Fibroblast of skin of left quadriceps (primary cell): ENCODE measurements at regions not wholly inside any gene's neighbourhood (a gene's known extent, or its start where the extent isn't known, plus 50 kb on each side); places are given as distances from the start of the nearest gene placed in this dataset.

Experiments
- DNase-seq, 2 experiments: peaks; one replicate each; pipeline ENCODE4 v3.0.0-alpha.2; 2013; ENCODE audit warnings: low read depth in 2 of 2

GRCh38 chr22:47332246-47332980 is 570.0 kb downstream of the TBC1D22A start:
- no peak for DNase-seq

- DNase-seq, result no peak
Observed at GRCh38 chr22:47331750-47332149, 569.3 kb downstream of the TBC1D22A start.

DNA sequence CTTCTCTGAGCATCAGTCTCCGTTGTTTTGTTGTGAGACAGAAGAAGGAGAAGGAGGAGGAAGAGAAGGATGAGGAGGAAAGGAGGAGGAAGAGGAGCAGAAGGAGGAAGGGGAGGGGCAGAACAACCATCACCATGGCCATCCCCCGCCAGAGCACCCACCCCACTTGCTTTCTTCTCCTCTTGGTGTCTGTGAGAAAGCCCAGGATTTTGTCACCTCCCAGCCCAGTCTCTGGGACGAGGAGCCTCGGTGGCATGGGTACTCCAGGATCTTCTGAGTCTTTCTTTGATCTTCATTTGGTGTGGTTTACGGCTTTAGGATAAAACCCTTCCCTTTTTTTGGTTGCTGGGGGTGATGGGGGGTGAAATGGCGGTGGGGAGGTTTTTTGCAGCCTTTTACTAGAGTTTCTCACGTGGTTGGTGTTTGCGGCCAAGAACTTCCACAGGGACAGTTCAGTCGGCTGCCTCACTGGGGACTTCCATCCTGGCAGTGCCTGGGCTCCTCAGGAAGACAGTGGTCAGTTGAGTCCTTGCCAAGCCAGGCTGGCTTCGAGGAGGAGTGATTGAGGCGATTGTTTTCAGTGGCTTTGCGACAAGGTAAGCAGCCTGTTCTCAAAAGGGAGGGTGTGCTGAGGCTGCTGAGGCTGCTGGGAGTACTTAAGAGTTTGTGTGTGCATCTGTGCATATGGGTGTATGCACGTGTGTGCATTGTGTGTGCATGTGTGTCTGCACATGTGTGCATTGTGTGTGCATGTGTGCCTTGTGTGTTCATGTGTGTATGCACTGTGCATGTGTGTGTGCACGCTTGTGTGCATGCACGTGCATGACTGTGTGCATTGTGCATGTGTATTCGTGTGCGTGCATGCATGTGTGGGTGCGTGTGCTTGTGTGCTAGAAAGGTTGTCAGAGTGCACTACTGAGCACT is 567.5 kb downstream of the TBC1D22A start:
- DNase-seq, result no peak

- DNase-seq, result peak; percentile 84 to 85
Observed at GRCh38 chr22:47328550-47329243, 566.2 kb downstream of the TBC1D22A start.

GRCh38 chr22:47327241-47327640 is 564.8 kb downstream of the TBC1D22A start:
- DNase-seq, result no peak

DNA sequence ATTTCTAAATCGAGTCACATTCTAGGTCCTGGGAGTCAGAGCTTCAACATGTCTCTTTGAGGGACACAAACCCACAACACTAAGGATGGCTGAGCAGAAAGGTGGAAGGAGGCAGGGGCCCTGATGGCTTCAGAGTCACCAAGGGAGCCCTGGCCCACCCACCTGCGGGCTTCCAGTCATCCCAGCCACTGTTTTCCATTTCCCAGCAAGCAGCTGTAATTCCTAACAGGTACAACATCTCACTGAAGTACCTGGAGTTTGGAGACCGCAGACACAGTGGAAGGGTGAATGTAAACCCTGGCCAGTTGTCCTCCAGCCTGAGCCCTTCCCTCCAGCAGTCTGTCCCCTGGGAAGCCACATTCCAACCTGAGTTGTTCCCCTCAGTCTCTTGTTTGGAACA is 562.8 kb downstream of the TBC1D22A start:
- DNase-seq, result no peak

DNA sequence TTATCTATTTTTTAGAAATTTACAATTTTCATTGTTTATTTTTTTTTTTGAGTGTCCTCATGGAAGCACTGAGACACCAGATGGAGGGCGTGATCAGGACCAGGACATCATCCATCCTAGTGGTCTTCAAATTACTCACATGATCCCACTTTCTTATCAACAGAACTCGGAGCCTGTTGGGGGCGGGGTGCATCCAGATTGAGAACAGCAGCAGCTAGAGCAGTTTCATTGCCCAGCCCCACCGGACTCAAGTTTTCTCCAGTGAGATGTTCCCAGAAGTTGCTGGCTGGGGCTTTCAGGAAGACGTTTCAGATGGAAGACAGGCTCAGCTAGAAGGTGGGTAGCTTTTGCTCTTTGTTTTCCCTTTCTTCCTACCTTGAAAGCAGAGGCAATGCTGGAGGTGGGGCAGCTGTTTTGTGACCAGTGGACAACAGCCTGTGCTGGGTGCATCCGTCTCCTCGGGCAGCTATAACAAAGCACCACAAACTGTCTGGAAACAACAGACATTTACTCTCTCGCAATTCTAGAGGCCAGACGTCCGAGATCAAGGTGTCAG is 562.1 kb downstream of the TBC1D22A start:
- no peak for DNase-seq

GRCh38 chr22:47323518-47323917 is 561.1 kb downstream of the TBC1D22A start:
- DNase-seq, result no peak

DNA sequence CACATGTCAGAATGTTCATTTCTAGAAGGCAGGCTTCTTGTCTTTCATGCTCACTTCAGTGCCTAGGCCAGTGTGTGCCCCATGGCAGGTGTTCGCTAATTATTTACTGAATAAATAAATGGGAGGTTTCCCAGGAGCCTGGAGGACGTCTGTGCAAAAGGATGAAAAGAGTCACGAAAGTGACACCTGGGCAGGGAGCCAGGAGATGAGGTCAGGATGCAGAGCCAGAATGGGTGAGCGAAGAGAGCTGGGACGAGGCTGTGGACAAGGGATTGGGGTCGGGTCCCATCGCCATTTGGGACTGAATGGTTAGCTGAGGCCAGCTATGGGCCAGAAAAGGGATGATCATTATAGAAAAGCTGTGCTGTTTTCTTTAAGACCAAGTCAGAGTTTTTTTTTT is 560.4 kb downstream of the TBC1D22A start:
- DNase-seq, result no peak

DNA sequence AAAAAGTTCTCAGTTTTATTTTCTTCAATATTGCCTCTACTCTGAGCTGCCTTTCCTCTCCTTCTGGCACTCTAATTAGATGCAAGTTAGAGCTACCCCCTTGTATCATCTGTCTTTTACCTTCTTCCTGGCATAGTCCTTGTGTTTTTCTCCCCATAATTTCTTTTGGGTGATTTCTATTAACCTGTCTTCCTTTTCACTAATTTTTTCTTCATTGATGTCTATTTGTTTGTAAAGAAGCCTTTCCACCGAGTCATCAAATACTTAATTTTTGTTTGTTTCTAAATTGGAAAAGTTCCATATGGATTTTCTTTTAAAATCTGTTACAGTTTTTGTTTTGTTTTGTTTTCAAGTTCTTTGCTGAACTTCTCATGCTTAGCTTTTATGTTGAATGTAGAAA is 558.1 kb downstream of the TBC1D22A start:
- no peak for DNase-seq

DNA sequence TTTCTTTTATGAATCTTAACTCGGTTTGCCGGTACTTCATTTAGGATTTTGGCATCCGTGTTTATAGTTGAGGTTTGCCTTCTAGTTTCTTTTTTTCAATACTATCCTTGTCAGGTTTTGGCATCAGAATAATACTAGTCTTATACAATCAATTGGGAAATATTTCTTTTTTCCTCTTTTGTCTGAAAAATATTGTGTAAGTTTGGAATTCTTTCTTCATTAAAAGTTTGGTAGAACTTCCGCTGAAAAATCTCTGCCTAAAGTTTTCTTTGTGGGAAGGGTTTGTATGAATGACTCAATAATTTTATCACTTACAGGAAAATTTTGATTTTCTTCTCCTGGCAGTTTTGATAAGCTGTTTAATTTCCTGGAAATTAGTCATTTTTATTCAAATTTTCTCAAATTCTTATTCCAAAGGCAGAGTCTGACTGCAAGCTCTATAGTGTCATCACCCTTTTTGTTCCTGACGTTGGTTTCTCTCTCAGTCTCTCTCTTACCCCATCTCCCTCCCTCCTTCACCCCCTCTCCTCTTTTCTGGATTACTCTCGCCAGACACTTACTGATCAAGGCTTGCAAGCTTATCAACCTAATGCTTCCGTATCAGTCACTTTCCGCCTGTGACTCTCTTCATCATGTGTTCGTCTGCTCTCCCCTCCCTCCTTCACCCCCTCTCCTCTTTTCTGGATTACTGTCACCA is 555.7 kb downstream of the TBC1D22A start:
- DNase-seq, result no peak

DNA sequence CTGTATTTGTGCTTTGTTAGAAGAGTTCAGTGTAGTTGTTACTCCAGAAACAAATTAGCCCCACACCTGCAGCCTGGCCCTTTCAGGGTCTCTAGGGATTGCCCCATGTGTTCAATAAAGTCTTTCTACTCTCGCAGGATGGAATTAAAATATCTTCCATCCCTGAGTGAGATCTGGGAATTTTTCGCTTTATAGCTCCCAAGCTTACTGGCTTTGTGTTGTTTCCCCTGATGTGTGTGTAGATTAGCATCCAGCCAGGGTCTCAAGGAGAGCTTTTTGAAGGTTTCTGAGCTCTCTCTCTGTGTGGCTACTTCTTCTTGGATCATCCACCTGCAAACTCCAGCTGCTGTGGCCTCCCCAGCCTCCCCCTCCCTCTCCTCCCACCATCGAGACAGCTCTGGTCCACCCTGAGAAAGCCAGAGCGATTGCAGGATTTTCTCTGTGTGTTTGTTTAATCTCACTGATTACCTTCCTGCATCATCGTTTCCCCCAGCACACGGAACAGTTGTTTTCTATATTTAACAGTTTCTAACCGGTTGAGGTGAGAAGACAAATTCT is 553.5 kb downstream of the TBC1D22A start:
- no peak for DNase-seq

DNA sequence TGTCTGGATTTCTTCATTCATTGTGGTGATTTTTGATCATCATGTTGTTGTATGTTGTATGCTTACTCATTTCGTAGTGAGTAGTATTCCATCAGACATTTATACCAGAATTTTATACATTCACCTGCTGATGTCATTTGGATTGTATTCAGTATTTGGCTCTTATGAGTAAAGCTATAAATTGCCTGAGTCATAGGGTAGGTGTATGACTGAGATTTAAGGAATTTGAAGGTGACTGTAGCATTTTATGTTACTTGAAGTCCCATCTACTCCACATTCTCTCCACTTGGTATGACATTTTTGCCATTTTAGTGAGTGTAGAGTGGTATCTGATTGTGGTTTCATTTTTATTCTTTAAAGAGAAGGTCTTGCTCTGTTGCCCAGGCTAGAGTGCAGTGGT is 548.2 kb downstream of the TBC1D22A start:
- no peak for DNase-seq

- no peak for DNase-seq
Observed at GRCh38 chr22:47309946-47310345, 547.5 kb downstream of the TBC1D22A start.

DNA sequence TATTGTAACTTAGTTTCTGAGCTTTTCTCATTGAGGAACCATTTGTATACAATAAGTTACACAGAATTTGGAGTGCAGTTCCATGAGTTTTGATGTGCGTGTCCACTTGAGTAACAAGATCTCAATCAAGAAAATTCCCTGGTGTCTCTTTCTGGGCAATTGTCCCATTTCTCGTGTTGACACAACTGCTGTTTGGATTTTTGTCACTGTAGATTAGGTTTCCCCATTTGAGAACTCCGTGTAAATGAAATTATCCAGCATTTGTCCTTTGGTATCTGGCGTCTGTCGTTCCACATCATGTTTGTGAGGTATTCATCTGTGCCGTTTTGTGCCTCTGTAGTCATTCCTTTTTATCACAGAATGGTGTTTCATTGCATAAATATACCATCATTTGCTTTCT is 547.0 kb downstream of the TBC1D22A start:
- no peak for DNase-seq

DNA sequence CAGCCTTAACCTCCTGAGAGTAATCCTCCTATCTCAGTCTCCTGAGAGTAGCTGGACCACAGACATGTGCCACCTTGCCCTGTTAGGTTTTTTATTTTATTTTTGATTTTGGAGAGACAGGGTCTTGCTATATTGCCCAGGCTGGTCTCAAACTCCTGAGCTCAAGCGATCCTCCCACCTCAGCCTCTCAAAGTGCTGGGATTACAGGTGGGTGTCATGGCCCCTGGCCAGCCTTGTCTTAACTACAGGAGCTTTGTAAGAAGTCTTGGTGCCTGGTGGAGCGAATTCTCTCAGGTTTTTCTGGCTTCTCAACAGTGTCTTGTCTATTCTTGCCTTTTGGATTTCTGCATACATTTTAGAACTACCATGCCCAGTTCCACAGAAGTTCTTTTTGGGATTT is 546.4 kb downstream of the TBC1D22A start:
- no peak for DNase-seq

DNA sequence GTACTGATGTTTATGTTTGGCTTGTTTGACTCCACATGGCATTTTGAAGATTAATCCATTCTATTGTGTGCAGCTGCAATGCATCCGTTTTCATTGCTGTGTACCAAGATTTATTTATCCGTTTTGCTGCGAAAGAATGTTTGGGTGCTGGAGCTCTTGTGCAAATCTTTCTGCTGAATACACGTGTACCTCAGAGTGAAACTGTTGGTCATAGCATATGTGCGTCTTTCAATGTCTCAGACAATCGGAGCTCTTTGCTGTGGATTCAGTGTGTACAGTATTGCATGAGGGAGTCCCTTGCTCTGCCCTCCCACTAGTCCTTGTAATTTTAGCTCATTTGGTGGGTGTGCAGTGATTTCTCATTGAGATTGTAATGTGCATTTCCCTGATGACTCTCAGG is 545.4 kb downstream of the TBC1D22A start:
- DNase-seq, result no peak

DNA sequence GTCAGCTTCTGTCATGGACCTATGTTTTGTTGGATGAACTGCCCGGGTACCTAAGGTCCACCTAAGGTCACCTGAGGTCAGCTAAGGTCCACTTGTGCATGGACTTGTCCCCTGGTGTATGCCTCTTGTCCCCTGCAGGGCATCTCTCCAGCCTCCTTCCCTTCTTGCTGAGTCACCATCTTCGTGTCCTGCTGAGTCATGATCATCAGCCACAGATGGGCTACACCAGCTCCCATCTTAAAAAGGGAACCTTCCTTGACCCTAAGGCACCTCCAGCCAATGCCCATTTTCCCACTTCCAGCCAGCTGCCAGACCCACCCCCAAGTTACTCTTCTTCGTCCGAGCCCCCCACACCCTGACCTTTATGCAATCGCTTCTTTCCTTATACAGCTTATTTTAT is 544.9 kb downstream of the TBC1D22A start:
- DNase-seq, result no peak

- DNase-seq, result no peak
Observed at GRCh38 chr22:47304854-47305253, 542.4 kb downstream of the TBC1D22A start.

GRCh38 chr22:47304191-47304831 is 541.9 kb downstream of the TBC1D22A start:
- no peak for DNase-seq
